T-helper 17 cell (primary cell): ENCODE measurements at regions not wholly inside any gene's neighbourhood (a gene's known extent, or its start where the extent isn't known, plus 50 kb on each side); places are given as distances from the start of the nearest gene placed in this dataset.

Source experiments
- ATAC-seq: fragments of 150-1000 bp; cut with Tn5 transposase; 2 replicates; pipeline ENCODE4 v1.10.0; 2021; ENCODE audit warnings: mild to moderate bottlenecking, moderate library complexity
- DNase-seq, 3 donors: peaks; one replicate each; pipeline versions ENCODE4 v3.0.0 to v3.0.0-alpha.2; 2020 to 2021
- H3K9me3 ChIP-seq: one replicate; pipeline ENCODE4 v1.7.0; 2013; ENCODE audit warnings: low read length, mild to moderate bottlenecking; ENCODE audit not compliant: control insufficient read depth, poor library complexity, severe bottlenecking
- H3K27ac Mint-ChIP-seq: one replicate; pipeline ENCODE4 v1.8.0; 2022; ENCODE audit warnings: mild to moderate bottlenecking, moderate library complexity, mixed read lengths
- H3K27me3 Mint-ChIP-seq: one replicate; pipeline ENCODE4 v1.8.0; 2022; ENCODE audit warnings: mixed read lengths
- H3K36me3 Mint-ChIP-seq: one replicate; pipeline ENCODE4 v1.8.0; 2022; ENCODE audit warnings: low read depth, mixed read lengths
- H3K4me1 Mint-ChIP-seq: one replicate; pipeline ENCODE4 v1.8.0; 2022; ENCODE audit warnings: mild to moderate bottlenecking, mixed read lengths
- H3K4me3 Mint-ChIP-seq: one replicate; pipeline ENCODE4 v1.8.0; 2022; ENCODE audit warnings: mild to moderate bottlenecking, moderate library complexity, mixed read lengths

DNA sequence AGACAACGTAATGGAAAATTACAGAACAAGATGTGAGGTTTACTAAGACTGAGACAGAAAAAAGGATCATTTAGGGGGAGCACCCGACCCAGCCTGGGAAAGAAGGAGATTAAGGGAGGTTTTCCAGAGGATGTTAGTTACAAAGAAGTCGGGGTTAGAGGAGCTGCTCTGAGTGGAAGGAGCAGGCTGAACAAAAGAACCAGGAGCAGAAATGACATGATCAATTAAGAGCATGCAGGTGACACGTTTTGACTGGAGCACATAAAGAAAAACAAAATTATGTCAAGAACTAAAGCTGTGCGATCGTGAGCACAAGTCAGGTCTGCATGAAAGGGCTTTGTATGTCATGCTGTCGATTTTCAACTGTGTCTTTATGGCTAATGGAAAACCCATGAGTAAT, 417.3 kb upstream of the MARCKS start:
- Mint-ChIP-seq H3K27me3 (peaks cover 10% of the 10 kb centered on the region), H3K4me3 (no peak overlapping the region), H3K27ac (no peak overlapping the region), H3K4me1 (no peaks in the 10 kb centered on the region), H3K36me3 (no peaks in the 10 kb centered on the region)
- ATAC-seq (no peak), DNase-seq (no peak)
- no peaks in the 10 kb centered on the region for H3K9me3 ChIP-seq

GRCh38 chr6:113442040-113442439, 415.1 kb upstream of the MARCKS start:
- DNase-seq: no peak
- Mint-ChIP-seq H3K4me3 (no peak overlapping the region), H3K4me1 (no peaks in the 10 kb centered on the region), H3K27me3 (peaks cover 10% of the 10 kb centered on the region), H3K36me3 (no peaks in the 10 kb centered on the region), H3K27ac (no peak overlapping the region)
- no peak for ATAC-seq
- no peaks in the 10 kb centered on the region for H3K9me3 ChIP-seq

GRCh38 chr6:113445201-113445600, 411.9 kb upstream of the MARCKS start:
- ATAC-seq (no peak), DNase-seq (no peak)
- no peaks in the 10 kb centered on the region for H3K9me3 ChIP-seq
- Mint-ChIP-seq H3K36me3 (no peaks in the 10 kb centered on the region), H3K27me3 (peaks cover 10% of the 10 kb centered on the region), H3K4me1 (no peaks in the 10 kb centered on the region), H3K27ac (no peak overlapping the region), H3K4me3 (no peak overlapping the region)

GRCh38 chr6:113447088-113447831, 409.9 kb upstream of the MARCKS start:
- no peaks in the 10 kb centered on the region for H3K27me3 Mint-ChIP-seq
- H3K4me3 Mint-ChIP-seq: no peak overlapping the region
- no peaks in the 10 kb centered on the region for H3K4me1 Mint-ChIP-seq
- no peak overlapping the region for H3K27ac Mint-ChIP-seq
- no peaks in the 10 kb centered on the region for H3K9me3 ChIP-seq
- no peak for ATAC-seq
- DNase-seq: no peak
- H3K36me3 Mint-ChIP-seq: no peaks in the 10 kb centered on the region

DNA sequence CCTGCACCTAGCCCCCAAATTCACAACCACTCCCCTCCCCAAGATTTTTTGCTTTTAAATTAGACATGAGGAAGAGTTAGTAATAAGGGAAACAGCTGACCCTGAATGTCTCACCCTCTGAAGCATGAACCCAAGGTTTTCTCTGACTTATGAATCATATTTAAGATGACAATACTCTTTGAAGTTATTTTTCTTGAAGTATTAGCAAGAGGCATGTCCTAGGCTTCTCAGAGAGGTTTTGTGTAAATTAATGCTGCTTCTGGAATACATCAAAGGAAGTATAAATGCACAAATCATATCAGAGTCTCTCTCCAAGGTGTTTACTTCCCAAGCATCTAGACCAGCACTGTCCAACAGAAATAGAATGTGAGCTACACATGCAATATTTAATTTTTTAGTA, 408.1 kb upstream of the MARCKS start:
- Mint-ChIP-seq H3K27me3 (no peaks in the 10 kb centered on the region), H3K27ac (no peak overlapping the region), H3K4me1 (no peaks in the 10 kb centered on the region), H3K4me3 (no peak overlapping the region), H3K36me3 (no peaks in the 10 kb centered on the region)
- DNase-seq (no peak), ATAC-seq (no peak)
- no peaks in the 10 kb centered on the region for H3K9me3 ChIP-seq

GRCh38 chr6:113450061-113450465, 407.1 kb upstream of the MARCKS start:
- no peak for ATAC-seq
- H3K9me3 ChIP-seq: no peaks in the 10 kb centered on the region
- H3K27me3 Mint-ChIP-seq: no peaks in the 10 kb centered on the region
- no peak for DNase-seq
- no peak overlapping the region for H3K27ac Mint-ChIP-seq
- no peaks in the 10 kb centered on the region for H3K4me1 Mint-ChIP-seq
- H3K4me3 Mint-ChIP-seq: no peak overlapping the region
- H3K36me3 Mint-ChIP-seq: no peaks in the 10 kb centered on the region

DNA sequence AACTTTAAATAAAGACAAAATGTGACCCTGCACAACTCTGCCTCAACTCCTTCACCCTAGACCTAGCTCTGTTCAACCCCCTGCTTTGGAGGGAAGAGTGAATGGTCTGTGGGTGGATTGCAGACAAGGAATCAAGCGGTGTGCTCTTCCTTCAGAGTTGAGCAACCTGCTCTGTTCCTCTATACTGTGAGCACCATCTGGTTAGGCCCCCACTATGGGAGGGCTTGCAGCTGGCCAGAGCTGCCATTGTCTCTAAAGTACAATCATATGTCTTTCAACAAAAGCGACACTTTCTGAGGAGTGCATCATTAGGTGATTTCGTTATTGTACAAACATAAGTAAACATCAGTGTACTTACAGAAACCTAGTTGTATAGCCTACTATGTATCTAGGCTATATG, 406.1 kb upstream of the MARCKS start:
- Mint-ChIP-seq H3K27me3 (peaks cover 5% of the 10 kb centered on the region), H3K27ac (no peak overlapping the region), H3K36me3 (no peaks in the 10 kb centered on the region), H3K4me1 (no peaks in the 10 kb centered on the region), H3K4me3 (no peak overlapping the region)
- no peaks in the 10 kb centered on the region for H3K9me3 ChIP-seq
- DNase-seq: no peak
- no peak for ATAC-seq

- DNase-seq (no peak), ATAC-seq (no peak)
- no peak overlapping the region for H3K27ac Mint-ChIP-seq
- no peaks in the 10 kb centered on the region for H3K4me1 Mint-ChIP-seq
- H3K4me3 Mint-ChIP-seq: no peak overlapping the region
- no peaks in the 10 kb centered on the region for H3K9me3 ChIP-seq
- peaks cover 5% of the 10 kb centered on the region for H3K27me3 Mint-ChIP-seq
- H3K36me3 Mint-ChIP-seq: no peaks in the 10 kb centered on the region
Measured at GRCh38 chr6:113457198-113457597, 399.9 kb upstream of the MARCKS start.

DNA sequence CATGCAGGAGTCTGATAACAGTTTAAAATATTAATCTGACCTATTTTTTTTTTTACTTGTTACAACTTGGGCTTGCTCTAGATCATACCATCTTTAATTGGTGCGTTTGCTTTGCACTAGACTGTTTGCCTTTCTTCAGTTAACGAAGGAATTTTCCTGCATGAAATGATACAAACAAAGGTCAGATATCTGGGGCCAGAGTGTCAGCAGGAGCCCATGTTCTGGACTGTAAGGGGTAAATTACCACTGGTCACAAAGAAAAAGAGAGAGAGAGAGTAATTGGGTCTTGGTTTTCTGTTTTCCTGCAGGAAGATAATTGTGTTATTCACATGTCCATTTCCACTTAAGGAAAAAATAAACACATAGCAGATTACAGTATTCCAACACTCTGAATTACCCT, 399.4 kb upstream of the MARCKS start:
- no peaks in the 10 kb centered on the region for H3K9me3 ChIP-seq
- peaks cover 5% of the 10 kb centered on the region for H3K27me3 Mint-ChIP-seq
- DNase-seq: no peak
- H3K4me3 Mint-ChIP-seq: no peak overlapping the region
- no peaks in the 10 kb centered on the region for H3K36me3 Mint-ChIP-seq
- H3K4me1 Mint-ChIP-seq: no peaks in the 10 kb centered on the region
- ATAC-seq: no peak
- H3K27ac Mint-ChIP-seq: no peak overlapping the region

GRCh38 chr6:113458368-113459010, 398.7 kb upstream of the MARCKS start:
- H3K9me3 ChIP-seq: no peaks in the 10 kb centered on the region
- DNase-seq: no peak
- Mint-ChIP-seq H3K27ac (no peak overlapping the region), H3K27me3 (peaks cover 5% of the 10 kb centered on the region), H3K4me1 (no peaks in the 10 kb centered on the region), H3K36me3 (no peaks in the 10 kb centered on the region), H3K4me3 (no peak overlapping the region)
- ATAC-seq: no peak

DNA sequence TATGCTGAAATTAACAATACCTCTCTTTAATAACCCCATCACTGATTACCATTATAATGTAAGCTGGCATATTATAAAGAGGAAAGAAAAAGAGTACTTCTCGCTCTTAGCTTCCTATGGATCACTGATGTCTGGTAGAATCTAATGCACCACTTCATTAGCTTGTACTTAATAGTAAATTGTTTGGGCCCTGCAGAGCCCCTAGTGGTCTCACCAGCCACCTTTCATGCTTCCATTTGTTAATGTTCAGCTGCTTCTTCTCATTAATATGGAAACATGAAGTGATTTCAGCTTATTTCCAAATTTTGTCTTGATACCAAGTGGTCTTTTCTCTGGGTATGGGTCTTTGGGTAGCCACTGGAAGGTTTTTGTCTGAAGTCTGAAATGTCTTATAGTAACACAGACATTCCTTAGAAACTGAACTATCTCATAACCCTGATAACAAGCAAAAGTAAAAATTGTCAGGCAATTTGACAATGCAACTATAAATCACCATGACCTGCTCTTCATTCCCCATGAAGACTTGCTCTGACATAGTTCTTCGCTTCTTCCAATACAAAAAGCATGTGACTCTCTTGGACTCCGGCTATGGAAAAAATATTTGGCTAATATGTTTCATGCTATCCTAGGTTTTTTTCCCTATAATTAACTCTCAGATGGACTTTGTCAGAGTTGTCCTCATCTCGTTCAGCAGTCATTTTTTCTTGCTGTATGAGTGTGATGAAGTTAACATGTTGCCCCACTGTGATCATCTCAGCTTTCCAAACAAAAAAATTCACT, 395.8 kb upstream of the MARCKS start:
- no peak for ATAC-seq
- no peaks in the 10 kb centered on the region for H3K36me3 Mint-ChIP-seq

GRCh38 chr6:113464536-113464935, 392.6 kb upstream of the MARCKS start:
- Mint-ChIP-seq H3K4me1 (no peaks in the 10 kb centered on the region), H3K4me3 (no peak overlapping the region), H3K27me3 (no peaks in the 10 kb centered on the region), H3K27ac (no peak overlapping the region), H3K36me3 (no peaks in the 10 kb centered on the region)
- ATAC-seq (no peak), DNase-seq (no peak)
- H3K9me3 ChIP-seq: no peaks in the 10 kb centered on the region

More for the DNA sequence above, 395.8 kb upstream of the MARCKS start:
- H3K4me3 Mint-ChIP-seq: no peak overlapping the region
- no peaks in the 10 kb centered on the region for H3K4me1 Mint-ChIP-seq
- no peaks in the 10 kb centered on the region for H3K9me3 ChIP-seq
- H3K27ac Mint-ChIP-seq: no peak overlapping the region
- H3K27me3 Mint-ChIP-seq: no peaks in the 10 kb centered on the region
- no peak for DNase-seq

GRCh38 chr6:113464960-113465359, 392.2 kb upstream of the MARCKS start:
- H3K27ac Mint-ChIP-seq: no peak overlapping the region
- H3K36me3 Mint-ChIP-seq: no peaks in the 10 kb centered on the region
- no peak for ATAC-seq
- no peak for DNase-seq
- no peak overlapping the region for H3K4me3 Mint-ChIP-seq
- H3K9me3 ChIP-seq: no peaks in the 10 kb centered on the region
- no peaks in the 10 kb centered on the region for H3K27me3 Mint-ChIP-seq
- no peaks in the 10 kb centered on the region for H3K4me1 Mint-ChIP-seq
